Mammary epithelial cell (primary cell): ENCODE measurements at regions not wholly inside any gene's neighbourhood (a gene's known extent, or its start where the extent isn't known, plus 50 kb on each side); places are given as distances from the start of the nearest gene placed in this dataset.

Source experiments
- CTCF ChIP-seq, 2 donors: IDR thresholded peaks in 1 of 2; conservative IDR thresholded peaks in 1 of 2; 2 replicates each; pipeline ENCODE4 v1.5.1; 2011 to 2012; ENCODE audit warnings: inconsistent platforms in 2 of 2, low read length in 2 of 2, mild to moderate bottlenecking in 2 of 2, control low read depth in 1 of 2, low read depth in 1 of 2; ENCODE audit not compliant: insufficient read depth in 1 of 2; ENCODE audit errors: extremely low read depth in 1 of 2
- EZH2 ChIP-seq: IDR thresholded peaks from 2 replicates; pipeline ENCODE4 v1.6.1; 2012; ENCODE audit warnings: low read length, inconsistent platforms, borderline replicate concordance

DNA sequence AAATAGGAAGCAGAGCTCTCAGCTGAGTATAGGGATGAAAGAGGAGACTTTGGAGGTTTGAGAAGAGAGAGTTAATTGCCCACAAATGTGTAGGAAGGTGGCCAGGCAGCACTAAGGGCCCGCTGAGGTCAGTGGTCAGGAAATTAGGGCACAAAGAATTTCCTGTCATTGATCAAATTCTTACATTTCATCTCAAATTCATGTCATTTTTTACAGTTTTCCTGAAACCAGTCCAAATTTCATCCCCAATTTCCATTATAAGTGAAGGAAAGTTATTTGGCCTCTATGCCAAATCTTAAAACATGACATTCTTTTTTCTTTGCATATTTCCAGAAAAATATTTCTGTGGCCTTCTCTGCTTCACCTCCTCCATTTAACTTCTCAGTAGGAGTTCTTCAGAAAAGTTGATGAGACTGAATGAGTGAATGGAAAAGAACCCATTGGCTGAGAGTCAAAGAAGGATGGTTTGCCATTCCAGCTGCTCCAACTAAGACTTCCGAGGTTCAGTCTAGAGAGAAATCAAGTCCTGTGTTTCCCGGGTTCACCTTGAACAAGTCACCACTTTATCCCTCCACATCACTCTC, 68.7 kb upstream of the SPRY1 start:
- TF ChIP-seq EZH2 (no peak), CTCF (conservative IDR thresholded peaks at IDR 0.05 in 1 of 2, IDR thresholded peaks at IDR 0.05 in 1 of 2; ENCODE audit: extremely low read depth in 1 of 2, insufficient read depth in 1 of 2, low read depth in 1 of 2, low read length in 2 of 2) (no peak)
